ENCODE measurements at regions not wholly inside any gene's neighbourhood (a gene's known extent, or its start where the extent isn't known, plus 50 kb on each side); places are given as distances from the start of the nearest gene placed in this dataset.

DNA sequence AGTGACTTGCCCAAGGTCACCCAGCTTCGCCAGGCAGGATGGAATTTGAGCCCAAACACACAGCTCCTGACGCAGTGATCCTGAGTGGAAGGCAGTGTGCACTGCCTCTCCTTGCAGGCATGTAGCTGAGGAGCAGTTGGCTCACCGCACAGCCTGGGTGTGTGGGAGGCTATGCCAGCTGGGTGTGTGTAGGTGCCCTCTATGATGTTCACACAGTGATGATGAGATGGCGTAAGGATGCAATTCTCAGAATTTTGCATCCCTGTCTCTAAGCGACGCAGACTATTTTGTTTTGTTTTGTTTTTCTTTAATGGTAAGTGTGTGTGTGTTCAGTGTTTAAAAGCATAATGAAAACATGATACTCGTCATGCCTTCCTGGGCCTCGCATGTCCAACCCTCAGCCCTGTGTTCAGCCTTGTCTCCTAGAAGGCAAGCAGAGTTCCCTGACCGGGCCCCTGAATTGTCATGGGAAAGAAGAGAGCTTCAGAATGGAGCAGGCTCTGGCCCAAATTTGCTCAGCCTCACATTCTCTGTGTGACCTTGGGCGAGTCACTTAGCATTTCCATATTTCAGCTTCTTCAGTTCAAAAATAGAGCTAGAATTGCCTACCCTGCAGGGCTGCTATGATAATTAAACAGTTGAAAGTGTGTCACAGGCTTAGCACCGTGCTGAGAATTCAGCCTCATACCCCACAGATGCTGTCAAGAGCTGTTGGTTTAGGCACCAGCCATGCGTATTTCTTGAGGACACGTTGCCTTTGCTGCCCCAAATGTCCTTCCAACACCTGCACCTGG lies 603.6 kb upstream of the RAB6C start:
- no peak for TF ChIP-seq CTCF (IDR thresholded peaks at IDR 0.05; ENCODE audit: low read length, missing control alignments)
- no peak for DNase-seq (ENCODE audit: low read depth)
- no peak overlapping the region for H3K4me3 ChIP-seq (replicated peaks; ENCODE audit: low read depth, low read length)

DNA sequence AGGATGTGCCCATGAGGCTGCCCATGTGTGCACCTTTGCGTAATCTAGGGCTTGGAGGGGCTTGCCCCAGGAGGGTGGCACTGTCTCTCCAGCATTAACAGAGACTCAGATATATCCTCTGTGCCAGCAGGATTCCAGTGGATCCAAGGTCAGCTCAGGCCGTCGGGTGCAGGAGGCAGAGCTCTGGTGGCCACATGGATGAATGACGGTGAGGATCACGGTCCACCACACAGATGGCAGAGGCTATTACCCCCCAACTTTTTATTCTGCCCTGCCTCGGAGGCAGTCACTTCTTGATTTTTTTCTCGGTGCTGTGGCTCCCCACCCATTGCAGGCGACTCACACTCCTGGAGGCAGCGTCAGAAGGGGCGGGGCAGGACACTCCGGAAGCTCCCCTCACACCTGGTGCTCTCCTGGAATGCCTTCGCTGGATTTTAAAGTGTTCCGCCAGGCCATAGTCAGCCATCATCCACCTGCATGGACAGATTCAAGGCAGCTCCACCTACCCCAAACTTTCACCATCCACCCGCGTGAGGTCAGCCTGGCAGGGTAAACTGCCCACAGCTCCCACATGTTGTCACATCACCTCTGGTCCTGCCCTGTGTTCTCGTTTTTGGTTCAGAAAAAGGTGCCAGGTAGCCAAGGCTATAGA lies 602.9 kb upstream of the RAB6C start:
- DNase-seq (ENCODE audit: low read depth) = no peak
- no peak for TF ChIP-seq CTCF (IDR thresholded peaks at IDR 0.05; ENCODE audit: low read length, missing control alignments)

GRCh38 chr2:129377078-129377469 lies 602.4 kb upstream of the RAB6C start:
- H3K4me3 ChIP-seq (replicated peaks; ENCODE audit: low read depth, low read length) = no peak overlapping the region
- no peak for TF ChIP-seq CTCF (IDR thresholded peaks at IDR 0.05; ENCODE audit: low read length, missing control alignments)

More for the DNA sequence above, 602.9 kb upstream of the RAB6C start:
- H3K4me3 ChIP-seq (replicated peaks; ENCODE audit: low read depth, low read length) = no peak overlapping the region

GRCh38 chr2:129378186-129378585 lies 601.3 kb upstream of the RAB6C start:
- H3K4me3 ChIP-seq (replicated peaks; ENCODE audit: low read depth, low read length) = no peak overlapping the region
- no peak for DNase-seq (ENCODE audit: low read depth)
- no peak for TF ChIP-seq CTCF (IDR thresholded peaks at IDR 0.05; ENCODE audit: low read length, missing control alignments)

More at GRCh38 chr2:129377078-129377469, 602.4 kb upstream of the RAB6C start:
- DNase-seq (ENCODE audit: low read depth) = no peak

DNA sequence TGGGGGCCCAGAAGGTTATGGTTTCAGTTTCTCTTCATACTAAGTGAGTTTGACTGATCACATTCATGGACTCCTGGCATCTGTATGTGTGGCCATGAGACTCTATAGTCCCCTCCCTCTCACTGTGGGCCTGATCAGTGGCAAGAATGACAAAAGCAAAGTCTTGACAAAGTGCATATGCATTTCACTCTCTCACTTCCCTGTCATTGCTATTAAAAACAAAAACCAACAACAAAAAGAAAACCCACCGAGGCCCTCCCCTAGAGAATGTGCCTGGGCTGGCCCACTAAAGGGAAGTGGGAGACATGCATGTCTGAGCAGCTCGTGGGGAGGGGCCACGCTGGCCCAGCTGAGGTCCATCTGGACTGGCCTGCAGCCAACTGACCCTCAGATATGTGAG lies 600.1 kb upstream of the RAB6C start:
- no peak for DNase-seq (ENCODE audit: low read depth)
- no peak overlapping the region for H3K4me3 ChIP-seq (replicated peaks; ENCODE audit: low read depth, low read length)
- no peak for TF ChIP-seq CTCF (IDR thresholded peaks at IDR 0.05; ENCODE audit: low read length, missing control alignments)

- TF ChIP-seq CTCF (IDR thresholded peaks at IDR 0.05; ENCODE audit: low read length, missing control alignments) = no peak
- DNase-seq (ENCODE audit: low read depth) = no peak
- no peak overlapping the region for H3K4me3 ChIP-seq (replicated peaks; ENCODE audit: low read depth, low read length)
Measured at GRCh38 chr2:129381789-129382188, 597.7 kb upstream of the RAB6C start.
